IPS-20b (cell line): ENCODE measurements at regions not wholly inside any gene's neighbourhood (a gene's known extent, or its start where the extent isn't known, plus 50 kb on each side); places are given as distances from the start of the nearest gene placed in this dataset.

ENCODE experiments used
- H3K27ac ChIP-seq: one replicate; pipeline ENCODE4 v1.5.1; 2013; ENCODE audit warnings: low read length
- H3K27me3 ChIP-seq: 2 replicates; pipeline ENCODE4 v1.6.1; 2013; ENCODE audit warnings: mild to moderate bottlenecking, low read length, inconsistent platforms; ENCODE audit not compliant: insufficient read depth
- H3K36me3 ChIP-seq: 2 replicates; pipeline ENCODE4 v1.6.1; 2013; ENCODE audit warnings: low read depth, mild to moderate bottlenecking, inconsistent platforms, low read length, moderate library complexity; ENCODE audit not compliant: insufficient read depth
- H3K4me1 ChIP-seq: 2 replicates; pipeline ENCODE4 v1.6.1; 2013; ENCODE audit warnings: mild to moderate bottlenecking, control low read depth, inconsistent platforms, low read length, moderate library complexity; ENCODE audit not compliant: insufficient read depth
- H3K4me3 ChIP-seq: 2 replicates; pipeline ENCODE4 v1.5.1; 2013; ENCODE audit warnings: mild to moderate bottlenecking, low read length, inconsistent platforms
- H3K9ac ChIP-seq: 2 replicates; pipeline ENCODE4 v1.6.1; 2013; ENCODE audit warnings: low read depth, mild to moderate bottlenecking, inconsistent platforms, low read length, moderate library complexity
- H3K9me3 ChIP-seq: 2 replicates; pipeline ENCODE4 v1.6.1; 2013; ENCODE audit warnings: mild to moderate bottlenecking, low read depth, low read length, inconsistent platforms; ENCODE audit not compliant: insufficient read depth

GRCh38 chr2:177088529-177088928 is 124.1 kb upstream of the HNRNPA3 start:
- no peak overlapping the region for H3K27ac ChIP-seq
- H3K9me3 ChIP-seq: no peaks in the 10 kb centered on the region
- H3K9ac ChIP-seq: no peak overlapping the region
- no peaks in the 10 kb centered on the region for H3K4me1 ChIP-seq
- H3K27me3 ChIP-seq: no peaks in the 10 kb centered on the region
- no peak overlapping the region for H3K4me3 ChIP-seq
- no peaks in the 10 kb centered on the region for H3K36me3 ChIP-seq

- H3K9me3 ChIP-seq: no peaks in the 10 kb centered on the region
- no peaks in the 10 kb centered on the region for H3K4me1 ChIP-seq
- H3K9ac ChIP-seq: no peak overlapping the region
- no peaks in the 10 kb centered on the region for H3K36me3 ChIP-seq
- no peak overlapping the region for H3K27ac ChIP-seq
- H3K27me3 ChIP-seq: no peaks in the 10 kb centered on the region
- no peak overlapping the region for H3K4me3 ChIP-seq
These were observed 121.6 kb upstream of the HNRNPA3 start for GRCh38 chr2:177090967-177091366.

- Histone ChIP-seq H3K4me3 (no peak overlapping the region), H3K27ac (no peak overlapping the region), H3K9me3 (no peaks in the 10 kb centered on the region), H3K9ac (no peak overlapping the region), H3K36me3 (no peaks in the 10 kb centered on the region), H3K4me1 (no peaks in the 10 kb centered on the region), H3K27me3 (no peaks in the 10 kb centered on the region)
These were observed 119.2 kb upstream of the HNRNPA3 start for GRCh38 chr2:177093371-177093770.

DNA sequence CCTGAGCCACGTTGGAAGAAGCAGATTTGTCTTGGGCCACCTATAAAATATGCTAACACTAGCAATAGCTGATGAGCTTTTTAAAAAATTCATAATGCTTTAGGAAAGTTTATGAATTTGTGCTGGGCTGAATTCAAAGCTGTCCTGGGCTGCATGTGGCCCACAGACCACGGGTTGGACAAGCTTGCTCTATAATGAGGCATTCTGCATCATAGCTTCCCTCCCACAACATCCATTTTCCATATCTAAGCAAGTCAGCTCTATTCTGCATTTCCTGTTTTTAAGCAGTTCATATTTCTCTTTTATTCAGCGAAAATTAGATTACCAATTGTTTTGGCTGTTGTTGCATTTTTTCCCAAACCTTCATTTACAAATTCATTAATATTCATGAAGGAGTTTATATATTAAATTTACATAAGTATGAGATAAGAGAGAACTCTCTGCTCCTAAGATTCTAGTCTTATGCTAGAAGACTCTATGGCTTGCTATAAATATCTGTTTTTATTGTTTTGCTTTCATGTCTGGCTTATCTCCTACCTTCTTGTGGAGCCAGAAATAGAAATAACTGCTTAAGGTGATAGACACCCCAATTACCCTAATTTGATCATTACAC is 114.5 kb upstream of the HNRNPA3 start:
- Histone ChIP-seq H3K27ac (no peak overlapping the region), H3K9me3 (peaks cover 7% of the 10 kb centered on the region; the same call in 1 of the 2 replicates), H3K4me3 (no peak overlapping the region), H3K9ac (no peak overlapping the region), H3K36me3 (no peaks in the 10 kb centered on the region), H3K4me1 (no peaks in the 10 kb centered on the region), H3K27me3 (no peaks in the 10 kb centered on the region)

GRCh38 chr2:177101930-177102329 is 110.7 kb upstream of the HNRNPA3 start:
- no peak overlapping the region for H3K4me3 ChIP-seq
- no peaks in the 10 kb centered on the region for H3K27me3 ChIP-seq
- H3K4me1 ChIP-seq: no peaks in the 10 kb centered on the region
- H3K9me3 ChIP-seq: peaks cover 7% of the 10 kb centered on the region; the same call in 1 of the 2 replicates
- no peaks in the 10 kb centered on the region for H3K36me3 ChIP-seq
- H3K9ac ChIP-seq: no peak overlapping the region
- H3K27ac ChIP-seq: no peak overlapping the region

GRCh38 chr2:177106212-177106611 is 106.4 kb upstream of the HNRNPA3 start:
- Histone ChIP-seq H3K4me3 (no peak overlapping the region), H3K27me3 (no peaks in the 10 kb centered on the region), H3K9ac (no peak overlapping the region), H3K9me3 (peaks cover 7% of the 10 kb centered on the region; the same call in 1 of the 2 replicates), H3K36me3 (no peaks in the 10 kb centered on the region), H3K4me1 (no peaks in the 10 kb centered on the region), H3K27ac (no peak overlapping the region)

GRCh38 chr2:177108890-177109289 is 103.7 kb upstream of the HNRNPA3 start:
- Histone ChIP-seq H3K27me3 (no peaks in the 10 kb centered on the region), H3K9me3 (no peaks in the 10 kb centered on the region; the same call in 1 of the 2 replicates), H3K9ac (no peak overlapping the region), H3K4me3 (no peak overlapping the region), H3K4me1 (no peaks in the 10 kb centered on the region), H3K27ac (no peak overlapping the region), H3K36me3 (no peaks in the 10 kb centered on the region)

DNA sequence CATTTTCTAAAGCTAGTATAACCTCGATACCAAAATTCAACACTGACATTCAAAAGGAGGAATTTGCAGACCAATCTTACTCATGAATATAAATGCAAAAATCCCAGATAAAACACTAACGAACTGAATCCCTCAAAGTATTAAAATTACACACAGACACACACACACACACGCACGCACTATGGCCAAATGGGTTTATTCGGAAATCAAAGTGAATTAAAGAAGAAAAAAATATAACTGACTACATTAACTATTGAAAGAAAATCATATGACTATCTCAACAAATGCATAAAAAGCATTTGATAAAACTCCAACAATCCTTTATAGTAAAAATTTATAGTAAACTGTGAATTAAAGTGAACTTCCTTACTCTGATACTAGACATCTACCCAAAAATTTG is 97.9 kb upstream of the HNRNPA3 start:
- no peak overlapping the region for H3K4me3 ChIP-seq
- H3K9ac ChIP-seq: no peak overlapping the region
- no peaks in the 10 kb centered on the region for H3K36me3 ChIP-seq
- H3K27me3 ChIP-seq: no peaks in the 10 kb centered on the region
- no peaks in the 10 kb centered on the region; the same call in 1 of the 2 replicates for H3K4me1 ChIP-seq
- H3K9me3 ChIP-seq: no peaks in the 10 kb centered on the region
- no peak overlapping the region for H3K27ac ChIP-seq

DNA sequence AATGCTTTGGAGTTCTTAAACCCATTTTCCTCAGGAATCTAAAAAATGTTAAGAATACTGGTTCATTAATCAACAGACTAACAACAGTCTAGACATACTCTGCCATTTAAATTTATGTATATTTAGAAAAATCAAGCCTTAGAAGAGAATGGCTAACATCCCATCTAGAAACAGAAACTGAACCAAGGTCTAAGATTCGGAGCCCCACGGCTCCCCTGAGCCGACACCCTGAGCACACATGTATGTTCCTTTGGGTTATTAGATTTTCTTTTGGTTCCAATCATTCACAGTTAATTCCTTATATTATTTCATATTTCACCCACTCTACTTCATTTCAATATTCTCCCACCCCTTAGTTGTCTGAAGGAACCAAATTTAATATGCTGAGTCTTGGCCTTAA is 94.8 kb upstream of the HNRNPA3 start:
- H3K4me3 ChIP-seq: no peak overlapping the region
- H3K9me3 ChIP-seq: no peaks in the 10 kb centered on the region
- no peak overlapping the region for H3K9ac ChIP-seq
- H3K27me3 ChIP-seq: no peaks in the 10 kb centered on the region
- H3K4me1 ChIP-seq: no peaks in the 10 kb centered on the region; the same call in 1 of the 2 replicates
- H3K36me3 ChIP-seq: no peaks in the 10 kb centered on the region
- no peak overlapping the region for H3K27ac ChIP-seq

GRCh38 chr2:177118636-177119035 is 94.0 kb upstream of the HNRNPA3 start:
- H3K27ac ChIP-seq: no peak overlapping the region
- no peaks in the 10 kb centered on the region for H3K9me3 ChIP-seq
- no peak overlapping the region for H3K9ac ChIP-seq
- no peaks in the 10 kb centered on the region; the same call in 1 of the 2 replicates for H3K4me1 ChIP-seq
- no peak overlapping the region for H3K4me3 ChIP-seq
- H3K36me3 ChIP-seq: no peaks in the 10 kb centered on the region
- no peaks in the 10 kb centered on the region for H3K27me3 ChIP-seq

GRCh38 chr2:177119099-177119498 is 93.5 kb upstream of the HNRNPA3 start:
- H3K9me3 ChIP-seq: no peaks in the 10 kb centered on the region
- H3K4me3 ChIP-seq: no peak overlapping the region
- H3K4me1 ChIP-seq: no peaks in the 10 kb centered on the region; the same call in 1 of the 2 replicates
- H3K27ac ChIP-seq: no peak overlapping the region
- no peaks in the 10 kb centered on the region for H3K27me3 ChIP-seq
- H3K36me3 ChIP-seq: no peaks in the 10 kb centered on the region
- no peak overlapping the region for H3K9ac ChIP-seq

- no peak overlapping the region for H3K27ac ChIP-seq
These were observed 89.5 kb upstream of the HNRNPA3 start for GRCh38 chr2:177123048-177123447.

More at GRCh38 chr2:177123048-177123447, 89.5 kb upstream of the HNRNPA3 start:
- no peak overlapping the region for H3K9ac ChIP-seq
- H3K4me1 ChIP-seq: no peaks in the 10 kb centered on the region; the same call in 1 of the 2 replicates
- no peaks in the 10 kb centered on the region for H3K36me3 ChIP-seq
- no peaks in the 10 kb centered on the region for H3K9me3 ChIP-seq
- H3K27me3 ChIP-seq: no peaks in the 10 kb centered on the region
- H3K4me3 ChIP-seq: no peak overlapping the region
